HG03196 (cell line): ENCODE measurements at regions not wholly inside any gene's neighbourhood (a gene's known extent, or its start where the extent isn't known, plus 50 kb on each side); places are given as distances from the start of the nearest gene placed in this dataset.
"Not testable (repeated sequence)": the region's sequence is repeated elsewhere in the genome, so short reads cannot be mapped to it uniquely, and the experiment has no call there.

Experiments used
- ATAC-seq: cut with Tn5 transposase; IDR thresholded peaks from one replicate; pipeline ENCODE4 v1.9.1; 2021; ENCODE audit not compliant: unreplicated experiment

DNA sequence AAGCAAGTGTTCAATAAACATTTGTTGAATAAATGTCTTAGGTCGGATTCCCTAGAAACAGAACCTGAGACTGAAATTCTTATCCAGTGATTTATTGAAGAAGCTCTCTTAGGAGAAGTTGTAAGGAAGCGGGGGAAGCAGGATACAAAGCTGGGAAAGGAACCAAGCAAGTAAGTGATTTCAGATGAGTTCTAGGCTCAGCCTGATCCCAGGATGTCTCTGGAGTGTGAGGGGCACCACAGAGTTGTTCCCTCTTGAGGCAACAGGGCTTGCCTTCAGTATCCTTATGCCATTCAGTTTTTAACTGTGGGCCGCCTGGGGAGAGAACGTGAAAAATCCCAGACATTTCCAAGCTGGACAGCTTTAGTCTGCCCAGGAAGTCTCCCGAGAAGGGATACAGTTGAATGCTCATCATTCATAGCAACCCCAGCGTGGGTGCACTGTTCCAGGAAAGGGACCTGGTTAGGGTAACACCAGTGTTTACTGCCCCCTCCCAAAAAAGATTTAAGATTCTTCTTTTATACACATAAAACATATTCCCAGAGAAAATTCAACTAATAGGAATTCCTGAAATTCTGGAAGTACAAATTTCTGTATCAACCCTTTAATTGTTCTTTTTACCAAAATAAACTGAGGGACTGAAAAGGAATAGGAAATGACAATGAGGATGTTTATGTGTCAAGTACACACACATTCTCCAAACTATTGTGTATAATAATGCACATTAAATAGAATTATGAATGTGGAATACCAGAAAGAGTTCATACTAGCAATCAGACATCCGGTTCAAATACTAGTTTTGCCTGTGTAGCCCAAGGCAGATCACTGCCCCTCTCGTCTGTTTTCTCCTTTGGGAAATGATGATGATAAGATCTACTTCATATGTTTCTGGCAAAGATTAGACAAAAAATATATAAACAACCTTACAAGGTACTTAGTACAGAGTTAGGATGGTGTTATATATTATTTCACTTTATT is 592.1 kb upstream of the CDH2 start:
- ATAC-seq: no peak

DNA sequence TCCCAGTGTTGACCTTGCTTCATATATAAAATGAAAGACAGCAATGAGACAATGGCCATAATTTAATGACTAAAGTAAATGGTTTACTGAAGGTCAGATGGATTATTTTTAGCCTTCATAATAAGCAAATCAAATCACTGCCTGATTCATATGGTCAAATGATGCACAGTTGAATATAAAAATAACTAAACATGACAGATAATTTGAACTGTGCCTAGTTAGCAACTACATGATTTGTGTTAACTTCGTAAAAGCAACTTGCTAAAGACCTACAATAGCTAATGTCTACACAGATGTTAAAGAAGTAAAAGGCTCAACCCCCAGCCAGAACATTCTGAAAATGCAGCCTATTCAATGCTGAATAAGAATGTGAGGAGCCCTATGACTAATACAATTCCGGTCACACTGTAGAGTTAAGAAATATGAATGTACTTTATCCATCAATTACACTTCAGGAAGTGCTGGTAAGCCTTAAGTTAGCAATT is 590.8 kb upstream of the CDH2 start:
- no peak for ATAC-seq

DNA sequence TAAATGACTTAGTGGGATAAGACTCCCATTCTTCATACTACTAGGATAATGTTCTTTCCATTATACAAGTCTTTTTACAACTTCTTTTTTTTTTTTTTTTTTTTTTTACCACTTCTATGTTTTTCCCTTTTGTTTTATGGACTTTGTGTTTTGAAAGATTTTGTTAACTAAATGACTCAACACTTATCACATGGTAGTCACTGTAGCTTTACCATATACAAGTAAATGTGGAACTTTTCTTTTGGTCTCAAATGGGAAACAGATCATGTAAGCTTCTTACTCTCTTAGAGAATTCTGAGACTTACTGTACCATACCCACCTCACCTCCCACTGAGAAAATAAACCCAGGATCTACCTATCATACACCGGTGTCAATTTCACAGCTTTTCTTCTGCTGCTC is 590.3 kb upstream of the CDH2 start:
- ATAC-seq: no peak

DNA sequence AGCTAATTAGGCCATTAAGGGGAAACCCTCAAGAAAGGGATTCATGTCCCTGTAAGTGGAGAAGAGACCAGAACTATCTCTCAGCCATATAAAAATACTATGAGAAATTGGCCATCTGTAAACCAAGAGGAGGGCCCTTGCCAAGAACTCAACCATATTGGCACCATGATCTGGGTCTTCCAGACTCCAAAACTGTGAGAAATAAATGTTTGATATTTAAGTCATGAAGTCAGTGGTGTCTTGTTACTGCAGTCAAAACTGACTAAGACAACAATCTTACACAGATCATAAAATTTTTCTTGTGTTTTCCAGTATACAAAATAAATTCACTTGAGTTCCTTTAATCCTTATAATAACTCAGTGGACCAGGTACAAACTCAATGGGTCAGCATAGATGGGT is 589.8 kb upstream of the CDH2 start:
- no peak for ATAC-seq

DNA sequence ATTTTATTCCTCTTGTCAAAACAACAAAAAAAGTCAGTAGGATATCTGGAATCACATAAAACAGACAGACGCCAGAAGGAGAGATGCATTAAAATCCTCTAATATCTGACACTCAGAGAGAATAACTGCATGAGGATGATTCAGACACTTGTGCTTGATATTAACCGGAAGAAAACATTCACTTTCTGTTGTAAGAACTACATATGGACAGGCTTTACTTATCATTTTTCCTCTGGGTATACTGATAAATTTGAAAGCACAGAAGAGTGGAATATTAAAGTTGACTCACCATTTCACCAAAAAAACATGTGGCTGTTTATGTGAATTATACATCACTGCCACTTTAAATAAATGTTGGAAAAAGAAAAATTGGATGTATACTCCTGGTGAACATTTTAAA is 589.1 kb upstream of the CDH2 start:
- ATAC-seq: no peak

DNA sequence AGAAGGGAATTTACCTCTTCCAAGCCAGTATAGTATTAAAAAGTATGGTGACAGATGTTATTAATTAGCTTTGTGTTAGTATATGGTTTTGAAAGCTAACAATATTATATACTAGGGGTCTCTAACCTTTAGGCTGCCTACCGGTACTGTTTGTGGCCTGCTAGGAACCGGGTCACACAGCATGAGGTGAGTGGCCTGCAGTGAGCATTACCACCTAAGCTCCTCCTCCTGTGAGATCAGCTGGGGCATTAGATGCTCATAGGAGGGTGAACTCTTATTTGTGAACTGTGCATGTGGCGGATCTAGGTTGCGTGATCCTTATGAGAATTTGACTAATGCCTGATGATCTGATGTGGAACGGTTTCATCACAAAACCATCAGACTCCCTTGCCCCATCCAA is 583.4 kb upstream of the CDH2 start:
- ATAC-seq: no peak

DNA sequence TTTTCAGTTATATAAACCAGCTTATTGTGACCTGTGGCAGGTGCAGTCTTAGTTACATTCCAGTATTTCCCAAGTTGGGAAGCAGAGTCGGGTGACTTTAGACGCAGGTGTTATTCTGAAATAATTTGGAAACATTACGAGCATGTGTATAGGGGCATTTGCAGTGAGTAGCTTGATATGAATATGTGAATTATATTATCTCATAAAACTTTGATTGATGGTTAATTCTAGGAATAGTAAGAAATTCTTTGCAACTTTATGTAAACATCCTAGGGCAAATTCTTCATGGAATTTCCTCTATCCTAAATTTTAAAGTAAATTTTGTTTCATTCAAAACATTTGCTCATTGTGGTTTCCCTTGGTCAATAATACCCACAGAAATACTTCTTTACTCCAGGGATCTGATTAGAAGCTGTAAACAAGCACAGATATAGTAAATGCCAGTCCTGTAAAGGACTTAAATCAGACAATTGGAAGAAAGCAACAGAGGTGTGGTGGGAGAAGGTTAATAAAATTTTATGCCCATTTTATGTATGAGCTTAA is 580.6 kb upstream of the CDH2 start:
- no peak for ATAC-seq

DNA sequence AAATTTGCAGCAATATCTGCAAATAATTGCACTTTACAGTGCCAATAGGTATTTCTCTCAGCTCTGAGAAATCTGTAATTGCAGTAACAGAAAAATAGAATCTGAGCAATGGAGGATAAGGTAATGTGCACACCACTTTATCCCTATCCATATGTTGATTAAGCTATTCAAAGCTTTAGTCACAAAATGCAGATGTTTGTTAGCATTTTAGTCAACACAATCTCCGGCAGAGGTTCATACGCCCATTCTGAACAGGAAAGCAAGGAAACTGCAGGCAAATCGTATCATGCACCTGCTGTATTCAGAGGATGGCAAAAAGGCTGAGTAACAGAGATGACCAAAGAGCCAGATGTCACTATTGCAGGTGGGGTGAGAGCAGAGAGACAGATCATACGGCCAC is 566.2 kb upstream of the CDH2 start:
- ATAC-seq: no peak

DNA sequence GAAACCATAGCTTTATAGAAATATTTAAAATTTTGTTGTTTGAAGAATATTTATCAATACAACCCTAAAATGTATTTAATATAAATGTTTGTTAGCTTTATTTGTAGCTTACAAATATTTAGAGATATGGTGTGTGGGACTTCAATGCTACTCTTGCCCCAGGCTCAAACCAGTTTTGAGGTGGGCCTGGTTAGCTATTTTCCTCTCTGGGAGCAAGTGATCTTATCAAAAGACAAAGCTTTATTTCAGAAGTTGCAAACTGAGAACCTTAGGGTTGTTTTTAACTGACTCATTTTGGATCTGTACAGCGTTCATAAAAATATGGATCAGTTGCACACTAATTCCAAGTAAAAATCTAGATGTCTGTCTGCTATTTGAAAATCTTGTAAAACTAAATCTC is 563.6 kb upstream of the CDH2 start:
- no peak for ATAC-seq

DNA sequence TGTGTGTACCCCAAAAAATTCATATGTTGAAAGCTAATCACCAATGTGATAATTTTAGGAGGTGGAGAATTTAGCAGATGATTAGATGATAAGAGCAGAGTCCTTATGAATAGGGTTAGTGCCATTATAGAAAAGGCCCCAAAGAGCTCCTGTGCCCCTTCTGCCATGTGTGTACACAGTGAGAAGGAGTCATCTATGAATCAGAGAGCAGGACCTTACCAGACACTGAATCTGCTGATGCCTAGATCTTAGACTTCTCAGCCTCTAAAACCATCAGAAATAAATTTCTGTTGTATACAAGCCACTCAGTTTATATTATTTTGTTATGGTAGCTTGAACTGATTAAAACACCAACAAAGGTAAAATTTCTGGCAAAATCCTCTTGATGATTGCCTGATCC is 560.0 kb upstream of the CDH2 start:
- no peak for ATAC-seq

DNA sequence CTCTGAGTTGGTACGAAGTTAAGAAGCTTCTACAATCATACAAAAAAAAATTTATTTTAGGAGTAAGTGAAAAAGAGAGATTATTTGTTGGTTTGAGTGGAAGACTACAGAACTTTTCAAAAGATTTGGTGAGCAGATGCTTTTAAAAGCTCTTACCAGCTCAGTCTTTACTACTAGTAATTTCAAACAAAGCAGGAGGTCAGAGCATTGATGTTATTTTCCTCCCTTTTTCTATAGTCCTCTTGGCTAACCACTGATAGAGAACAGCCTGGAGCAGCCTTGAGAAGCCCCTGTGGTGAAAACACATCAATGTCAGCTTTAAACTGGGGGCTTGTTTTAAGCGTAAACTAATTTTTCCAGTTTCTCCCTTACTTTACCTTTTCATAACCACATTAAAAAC is 559.3 kb upstream of the CDH2 start:
- ATAC-seq: no peak

DNA sequence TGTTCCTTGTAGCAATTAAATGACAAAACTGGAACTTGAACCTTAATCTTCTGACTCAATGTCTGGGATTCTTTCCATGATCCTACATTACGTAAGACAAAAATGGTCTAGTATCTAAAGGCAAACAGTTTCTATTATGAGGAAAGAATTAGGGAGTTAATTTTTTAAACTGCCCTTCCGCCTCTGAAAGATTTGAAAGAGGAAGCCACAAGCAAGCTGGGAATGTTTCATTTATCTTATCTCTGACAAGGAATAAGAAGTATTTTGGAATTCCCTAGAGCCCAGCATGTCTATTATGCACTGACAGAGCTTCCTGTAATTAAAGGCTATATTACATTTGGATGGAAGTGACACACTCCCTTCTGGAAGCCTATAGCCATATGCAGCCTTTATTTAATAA is 558.8 kb upstream of the CDH2 start:
- ATAC-seq: no peak

DNA sequence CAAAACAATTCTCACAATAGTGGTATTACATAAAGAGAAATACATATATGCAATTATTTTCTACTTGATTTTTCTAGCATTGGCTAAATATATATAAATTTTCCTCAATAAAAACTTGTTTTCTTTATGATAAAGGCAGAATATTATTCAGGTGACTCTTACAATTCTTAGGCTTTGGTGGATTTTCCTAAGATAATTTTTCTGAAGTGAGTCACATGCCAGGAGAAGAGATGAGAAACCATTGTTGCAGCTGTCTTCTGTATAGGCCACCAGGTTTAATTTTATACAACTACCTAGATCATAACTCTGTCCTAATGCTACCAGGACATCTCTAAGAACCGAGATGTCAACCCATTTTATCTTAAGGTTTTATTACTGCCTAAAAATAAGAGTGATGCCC is 552.4 kb upstream of the CDH2 start:
- no peak for ATAC-seq

DNA sequence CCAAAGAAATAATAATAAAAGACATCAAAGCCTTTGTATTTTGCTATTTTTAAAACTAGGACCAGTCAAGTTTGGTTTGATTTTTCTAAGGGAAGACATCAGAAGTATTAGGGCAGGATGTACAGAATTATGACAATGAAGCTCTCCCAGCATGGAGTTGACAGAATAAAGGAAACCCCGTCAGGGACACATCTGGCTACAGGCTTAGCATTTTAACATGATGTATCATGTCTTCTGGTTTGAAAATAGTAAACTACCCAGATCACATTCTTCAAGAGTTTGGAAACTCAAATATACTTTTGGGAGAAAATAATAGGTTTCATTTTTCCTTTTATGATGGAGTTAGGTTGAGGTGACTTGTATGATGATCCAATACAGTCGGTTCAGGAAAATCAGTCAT is 552.0 kb upstream of the CDH2 start:
- ATAC-seq: no peak

DNA sequence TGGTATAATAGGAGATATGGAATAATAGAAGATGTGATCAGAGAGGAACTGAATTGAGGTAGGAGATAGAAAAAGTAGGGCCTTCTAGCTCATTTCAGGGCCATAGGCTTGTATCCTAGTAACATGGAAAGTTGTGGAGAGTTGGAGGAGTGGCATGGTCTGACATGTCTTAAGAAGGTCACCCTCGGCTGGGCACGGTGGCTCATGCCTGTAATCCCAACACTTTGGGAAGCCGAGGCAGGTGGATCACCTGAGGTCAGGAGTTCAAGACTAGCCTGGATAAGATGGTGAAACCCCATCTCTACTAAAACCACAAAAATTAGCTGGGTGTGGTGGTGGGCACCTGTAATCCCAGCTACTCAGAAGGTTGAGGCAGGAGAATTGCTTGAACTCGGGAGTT is 550.3 kb upstream of the CDH2 start:
- ATAC-seq: not testable (repeated sequence)

DNA sequence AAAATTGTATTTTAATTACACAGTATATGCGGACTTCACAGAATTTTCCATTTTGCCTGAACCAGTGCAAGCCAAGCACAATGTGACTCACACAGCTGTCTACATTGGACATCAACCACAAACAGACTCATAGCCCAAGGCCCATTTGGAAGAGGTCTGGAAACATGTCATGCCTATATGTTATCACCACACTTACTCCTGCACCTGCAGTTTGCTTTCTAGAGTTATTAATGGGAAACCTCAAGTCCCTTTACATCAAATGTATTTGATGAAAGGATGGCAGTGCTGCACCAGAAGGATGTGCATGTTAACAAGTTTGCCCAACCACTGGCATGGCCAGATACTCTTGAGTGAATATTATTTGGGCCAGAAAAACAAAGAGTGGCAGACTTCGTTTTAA is 548.9 kb upstream of the CDH2 start:
- ATAC-seq: no peak

DNA sequence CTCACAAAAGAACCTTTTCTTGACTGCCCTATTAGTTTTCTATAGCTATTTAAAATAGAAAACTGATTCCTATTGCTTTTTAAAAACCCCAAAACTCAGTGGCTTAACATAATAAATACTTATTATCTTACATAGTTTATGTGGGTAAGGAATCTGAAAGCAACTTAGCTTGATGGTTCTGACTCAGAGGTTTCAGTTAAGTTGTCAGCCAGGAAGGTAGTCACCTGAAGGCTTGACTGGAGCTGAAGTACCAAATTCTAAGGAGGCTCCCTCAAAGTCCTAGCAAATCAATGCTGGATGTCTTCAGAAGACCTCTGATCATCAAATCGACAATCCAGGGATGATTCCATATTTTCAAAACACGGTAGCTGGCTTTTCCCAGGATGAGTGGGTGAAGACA is 546.6 kb upstream of the CDH2 start:
- ATAC-seq: no peak

DNA sequence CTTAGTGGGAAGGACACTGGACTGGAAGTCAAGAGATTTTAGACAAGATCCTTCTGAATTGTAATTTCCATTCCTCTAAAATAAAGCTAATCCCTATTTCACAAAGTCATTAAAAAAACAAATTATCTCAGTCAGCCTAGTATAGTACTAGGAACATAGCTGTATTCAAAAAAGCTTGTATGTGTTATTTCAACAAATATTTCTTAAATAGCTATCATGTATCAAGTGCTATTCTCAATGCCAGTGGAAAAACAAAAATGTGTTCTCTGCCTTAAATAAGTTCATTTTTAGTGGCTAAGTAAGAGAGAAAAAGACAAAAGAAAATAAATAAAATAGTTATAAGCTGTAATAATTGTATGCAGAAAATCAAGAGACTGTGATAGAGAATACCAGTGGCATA is 541.8 kb upstream of the CDH2 start:
- no peak for ATAC-seq

DNA sequence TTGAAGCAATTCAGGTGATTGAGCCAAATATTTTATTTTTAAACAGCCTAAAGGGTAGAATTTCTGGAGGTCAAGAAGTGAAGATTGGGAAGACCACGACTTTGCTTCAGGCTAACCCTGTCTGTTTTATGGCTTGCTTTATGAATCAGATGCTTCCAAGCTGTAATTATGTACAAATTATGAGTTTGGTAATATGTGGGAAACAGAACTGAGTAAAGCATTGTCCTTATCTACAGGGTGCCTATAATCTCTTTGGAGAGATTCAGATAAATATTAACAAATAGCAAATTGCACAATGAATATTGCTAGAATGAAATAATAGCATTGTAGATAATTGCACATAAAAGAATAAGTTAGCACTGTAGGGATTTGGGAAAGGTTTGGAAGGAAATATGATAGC is 539.4 kb upstream of the CDH2 start:
- ATAC-seq: no peak

DNA sequence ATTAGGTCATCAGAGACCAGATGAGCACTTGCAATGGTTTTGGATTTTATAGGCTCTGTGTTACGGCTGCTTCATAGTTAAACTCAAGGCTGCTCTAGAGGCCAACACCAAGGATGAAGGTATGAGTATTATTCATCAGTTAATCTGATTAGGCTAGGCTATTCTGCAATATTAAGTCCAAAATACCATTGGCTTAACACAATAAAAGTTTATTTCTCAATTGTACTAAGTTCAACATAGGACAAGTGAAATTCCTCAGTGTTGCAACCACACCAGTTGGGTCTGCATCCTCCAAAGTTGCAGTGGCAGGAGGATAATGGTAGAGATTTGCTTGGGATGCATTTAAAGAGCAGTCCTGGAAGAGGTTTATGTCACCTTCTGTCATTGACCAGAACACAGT is 538.3 kb upstream of the CDH2 start:
- ATAC-seq: no peak

DNA sequence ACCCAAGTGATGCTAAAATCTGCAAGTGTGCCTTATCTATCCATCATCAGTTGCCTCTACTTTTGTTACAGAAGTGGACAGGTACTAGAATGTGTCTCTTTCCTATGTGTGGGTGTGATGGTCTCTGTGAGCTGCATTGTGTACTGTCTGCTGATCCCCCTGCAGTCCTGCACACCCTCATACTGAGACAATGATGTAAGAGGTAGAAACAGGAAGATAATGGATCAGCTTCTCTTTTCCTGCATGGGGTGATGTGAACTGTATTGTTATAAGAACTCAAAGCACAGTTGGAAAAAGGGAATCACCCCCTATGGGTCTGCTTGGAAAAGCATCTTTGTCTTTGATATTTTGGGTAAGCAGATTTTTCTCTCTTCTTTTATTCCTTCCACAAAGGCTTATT is 537.6 kb upstream of the CDH2 start:
- no peak for ATAC-seq

DNA sequence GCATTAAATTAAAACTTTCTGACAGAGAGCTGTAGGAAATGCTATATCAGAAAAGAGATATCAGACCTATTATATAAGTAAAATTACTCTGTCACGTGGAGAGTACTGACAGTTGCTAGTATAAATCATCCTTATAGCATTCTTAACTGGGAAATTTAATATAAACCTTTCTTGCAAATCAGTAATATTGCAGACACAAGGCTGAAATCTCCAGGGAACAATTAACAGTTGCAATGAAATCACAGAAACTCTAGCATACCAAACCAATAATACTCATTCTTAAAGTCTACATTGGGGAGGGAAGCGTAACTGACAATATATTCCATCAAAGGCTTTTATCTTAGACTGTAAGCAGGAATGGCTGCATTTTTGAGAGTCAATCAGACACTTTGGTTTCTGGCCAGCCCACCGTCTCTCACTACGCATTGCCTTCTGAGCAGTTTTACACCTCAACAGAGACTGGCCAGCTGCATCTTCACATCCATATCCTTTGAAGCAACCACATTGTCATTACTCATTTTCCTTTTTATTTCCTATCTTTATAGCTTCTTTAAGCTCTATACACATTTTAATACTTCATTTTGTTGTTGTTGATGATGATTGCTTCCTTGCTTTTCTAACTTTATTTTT is 536.0 kb upstream of the CDH2 start:
- no peak for ATAC-seq
